ENCODE measurements at regions not wholly inside any gene's neighbourhood (a gene's known extent, or its start where the extent isn't known, plus 50 kb on each side); places are given as distances from the start of the nearest gene placed in this dataset.

GRCh38 chr2:65991381-65992197 is 443.3 kb upstream of the MEIS1 start:
- no peaks in the 10 kb centered on the region for H3K79me2 ChIP-seq (ENCODE audit: insufficient read depth, low read length)
- no peaks in the 10 kb centered on the region for H3K36me3 ChIP-seq (replicated peaks in 1 of 2; ENCODE audit: control insufficient read depth in 1 of 2, insufficient read depth in 2 of 2, low read length in 2 of 2)
- no TSS peak for BruUV-seq (replicated peaks)
- WGBS (ENCODE audit: low lambda C conversion rate): 29% methylated on average over 9 of the region's 9 CpGs
- intact Hi-C loops (cut with micrococcal nuclease; ENCODE audit: unreplicated experiment): no loop called here
- H3K4me3 ChIP-seq (replicated peaks in 1 of 3; ENCODE audit: insufficient read depth in 1 of 3, low read depth in 2 of 3, low read length in 3 of 3): no peak overlapping the region
- in situ Hi-C loops (cut with HindIII; ENCODE audit: extremely low pct_ligation_motif_present, low pct_unique_long_range_greater_than_20kb): no loop called here
- no peaks in the 10 kb centered on the region for H3K4me1 ChIP-seq (ENCODE audit: insufficient read depth, low read length)
- ATAC-seq (no peak), FAIRE-seq (no peak), DNase-seq (ENCODE audit: low spot score) (no peak)
- no peaks in the 10 kb centered on the region for H4K20me1 ChIP-seq (ENCODE audit: insufficient read depth, low read length)
- no peaks in the 10 kb centered on the region for H3K9me3 ChIP-seq (ENCODE audit: low read length)
- no peaks in the 10 kb centered on the region for H3K27me3 ChIP-seq (ENCODE audit: control insufficient read depth in 1 of 2, insufficient read depth in 2 of 2, low read length in 2 of 2)
- CTCF ChIA-PET (ENCODE audit: low intra/inter-chr PET ratio, low total read pairs): no interaction called here
- H2AFZ ChIP-seq (ENCODE audit: low read length): no peak overlapping the region
- no peak for TF ChIP-seq SOX6 (IDR thresholded peaks at IDR 0.05)
- no peak for TF ChIP-seq SOX6 (CRISPR knock-in tag; IDR thresholded peaks at IDR 0.05)
- TF ChIP-seq TFDP2 (CRISPR knock-in tag; IDR thresholded peaks at IDR 0.05): no peak
- TF ChIP-seq PAXIP1 (CRISPR knock-in tag; conservative IDR thresholded peaks at IDR 0.05): no peak
- TF ChIP-seq ZBTB38 (CRISPR knock-in tag; IDR thresholded peaks at IDR 0.05): no peak
- no peak for TF ChIP-seq SOX5 (CRISPR knock-in tag; IDR thresholded peaks at IDR 0.05; ENCODE audit: borderline replicate concordance)
- TF ChIP-seq KLF6 (CRISPR knock-in tag; IDR thresholded peaks at IDR 0.05): no peak
- no peak overlapping the region for H3K27ac ChIP-seq (ENCODE audit: extremely low read length, insufficient read depth, low read length)
- H3K4me2 ChIP-seq (ENCODE audit: low read depth, low read length): no peak overlapping the region
- POLR2A ChIA-PET: no interaction called here
- H3K9ac ChIP-seq (ENCODE audit: insufficient read depth, low read depth, low read length): no peak overlapping the region
